Kidney (tissue), 13 donors: ENCODE measurements at regions not wholly inside any gene's neighbourhood (a gene's known extent, or its start where the extent isn't known, plus 50 kb on each side); places are given as distances from the start of the nearest gene placed in this dataset.
A peak's percentile ranks its signal among the peaks of the same experiment; 100 is the strongest.

Source experiments
- DNase-seq, 5 donors: peaks; one replicate each; pipeline ENCODE4 v3.0.0-alpha.2; 2013 to 2020
- FAIRE-seq: peaks from 2 replicates; lab custom pipeline; 2012; peaks lifted over from hg19 to GRCh38; lab: Jason Lieb, UNC
- H3K27ac ChIP-seq, 2 donors: one replicate each; pipeline ENCODE4 v1.7.0; 2013; ENCODE audit warnings: low read depth in 2 of 2, low read length in 2 of 2, inconsistent platforms in 1 of 2
- H3K27me3 ChIP-seq: one replicate; pipeline ENCODE4 v1.7.1; 2013; ENCODE audit warnings: low read length, inconsistent platforms; ENCODE audit not compliant: control insufficient read depth, insufficient read depth
- H3K36me3 ChIP-seq, 3 donors: one replicate each; pipeline versions ENCODE4 v1.7.0 to v1.7.1; 2013; ENCODE audit warnings: low read length in 3 of 3, control low read depth in 1 of 3, inconsistent platforms in 1 of 3; ENCODE audit not compliant: insufficient read depth in 3 of 3, control insufficient read depth in 2 of 3
- H3K4me1 ChIP-seq, 3 donors: one replicate each; pipeline versions ENCODE4 v1.7.0 to v1.7.1; 2013; ENCODE audit warnings: low read length in 3 of 3, inconsistent platforms in 1 of 3, low read depth in 1 of 3; ENCODE audit not compliant: control insufficient read depth in 2 of 3, insufficient read depth in 2 of 3
- H3K4me3 ChIP-seq, 3 donors: one replicate each; pipeline versions ENCODE4 v1.7.0 to v1.8.1; 2013; ENCODE audit warnings: low read length in 3 of 3, control low read depth in 1 of 3, inconsistent platforms in 1 of 3
- H3K9ac ChIP-seq, 3 donors: one replicate each; pipeline versions ENCODE4 v1.7.0 to v1.7.1; 2013; ENCODE audit warnings: low read length in 3 of 3, control low read depth in 1 of 3, inconsistent platforms in 1 of 3
- H3K9me3 ChIP-seq, 3 donors: one replicate each; pipeline versions ENCODE4 v1.7.0 to v1.7.1; 2013; ENCODE audit warnings: low read length in 3 of 3, control low read depth in 1 of 3, inconsistent platforms in 1 of 3; ENCODE audit not compliant: control insufficient read depth in 2 of 3, insufficient read depth in 1 of 3
- CTCF ChIP-seq: IDR thresholded peaks from 3 replicates; pipeline ENCODE4 v1.5.1; 2012; ENCODE audit warnings: mild to moderate bottlenecking, moderate library complexity, borderline replicate concordance; ENCODE audit not compliant: insufficient read depth; ENCODE audit errors: extremely low read depth
- intact Hi-C: fragments of 100-400 bp; cut with DNase I; formaldehyde crosslinking; loops from one replicate; pipeline ENCODE4 v1.11.1; 2022
- donor health status: control.
- donor health status: control.
- donor health status: control.
- donor health status: control.
- donor health status: control.
- donor health status: DM: yes; HTN: yes; CAD: no.
- donor health status: Normal renal cell carcinoma (clear cell type).

GRCh38 chr12:3991798-3992580 lies 118.8 kb upstream of the PARP11 start:
- no peak for TF ChIP-seq CTCF
- DNase-seq (no peak), FAIRE-seq (no peak)
- Histone ChIP-seq H3K9me3 (no peaks in the 10 kb centered on the region), H3K4me3 (no peak overlapping the region), H3K27me3 (no peaks in the 10 kb centered on the region), H3K27ac (no peak overlapping the region), H3K36me3 (no peaks in the 10 kb centered on the region), H3K9ac (no peak overlapping the region), H3K4me1 (no peaks in the 10 kb centered on the region)
- intact Hi-C loops = loop anchor here (10.0 kb wide), 2 partner anchors 53 to 293 kb away; no protein-coding TSS in a partner anchor

- no peak for TF ChIP-seq CTCF
- Histone ChIP-seq H3K9me3 (no peaks in the 10 kb centered on the region), H3K4me1 (no peaks in the 10 kb centered on the region), H3K27me3 (no peaks in the 10 kb centered on the region), H3K27ac (no peak overlapping the region), H3K9ac (no peak overlapping the region), H3K4me3 (no peak overlapping the region), H3K36me3 (no peaks in the 10 kb centered on the region)
- FAIRE-seq = no peak
- peak in 3 of 5 donors; percentile 33 to 65 (median 44) for DNase-seq
- intact Hi-C loops = loop anchor here (10.0 kb wide), 2 partner anchors 54 to 294 kb away; no protein-coding TSS in a partner anchor
These were observed 117.5 kb upstream of the PARP11 start for GRCh38 chr12:3990501-3991280.

GRCh38 chr12:3989218-3989550 lies 116.0 kb upstream of the PARP11 start:
- TF ChIP-seq CTCF = no peak
- H3K4me1 ChIP-seq = no peaks in the 10 kb centered on the region
- H3K36me3 ChIP-seq = no peaks in the 10 kb centered on the region
- H3K9me3 ChIP-seq = no peaks in the 10 kb centered on the region
- H3K27me3 ChIP-seq = no peaks in the 10 kb centered on the region
- no peak for DNase-seq
- intact Hi-C loops = loop anchor here (10.0 kb wide), 1 partner anchor 94 kb away; no protein-coding TSS in a partner anchor
- no peak overlapping the region for H3K9ac ChIP-seq
- no peak for FAIRE-seq
- no peak overlapping the region for H3K4me3 ChIP-seq
- no peak overlapping the region for H3K27ac ChIP-seq
